ENCODE measurements at regions not wholly inside any gene's neighbourhood (a gene's known extent, or its start where the extent isn't known, plus 50 kb on each side); places are given as distances from the start of the nearest gene placed in this dataset.

DNA sequence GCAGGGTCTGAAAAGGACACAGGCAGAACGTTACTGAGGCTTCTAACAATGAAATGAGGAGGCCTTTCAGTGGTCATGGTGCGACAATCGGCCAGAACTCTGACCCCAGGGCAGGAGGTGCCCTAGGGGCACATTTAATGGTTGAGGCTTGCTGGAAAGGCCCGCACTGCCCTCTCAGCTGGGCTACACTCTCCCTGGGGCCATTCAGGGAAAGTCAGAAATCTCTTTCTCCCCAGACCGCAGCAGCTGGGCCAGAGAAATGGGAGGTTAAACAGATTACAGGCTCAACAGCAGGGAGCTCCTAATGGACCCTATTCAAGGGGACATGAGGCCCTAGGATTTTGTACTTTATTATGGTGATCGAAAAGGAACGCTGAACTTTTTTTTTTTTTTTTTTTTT is 85.6 kb upstream of the FGFR2 start:
- ChIA-PET CTCF (no interaction called here), POLR2A (no interaction called here)
- no peak for DNase-seq
- Histone ChIP-seq H3K4me1 (peaks cover 39% of the 10 kb centered on the region), H3K27me3 (replicated peaks; ENCODE audit: control insufficient read depth, insufficient read depth, low read length) (no peaks in the 10 kb centered on the region), H3K36me3 (ENCODE audit: control insufficient read depth, insufficient read depth, low read length) (no peaks in the 10 kb centered on the region), H3K9me3 (peaks cover 2% of the 10 kb centered on the region; the same call in 1 of the 2 replicates), H3K4me3 (ENCODE audit: low read depth, low read length) (no peak overlapping the region)
- no peaks in the 10 kb centered on the region for H3K9me3 Mint-ChIP-seq (ENCODE audit: unreplicated experiment)
- H3K36me3 Mint-ChIP-seq (ENCODE audit: insufficient read depth, unreplicated experiment): no peaks in the 10 kb centered on the region
- peaks cover 36% of the 10 kb centered on the region for H3K4me1 Mint-ChIP-seq (ENCODE audit: low read depth, unreplicated experiment)
- no TSS peak for BruUV-seq (replicated peaks)
- intact Hi-C loops (cut with micrococcal nuclease; ENCODE audit: unreplicated experiment): no loop called here
- no peak overlapping the region for H3K4me3 Mint-ChIP-seq (ENCODE audit: unreplicated experiment)
- H3K27me3 Mint-ChIP-seq (ENCODE audit: insufficient read depth, unreplicated experiment): no peaks in the 10 kb centered on the region
- no peak overlapping the region for H3K27ac Mint-ChIP-seq (ENCODE audit: unreplicated experiment)
- TF ChIP-seq CTCF (IDR thresholded peaks at IDR 0.05; ENCODE audit: insufficient read depth in 1 of 2, low read depth in 1 of 2, low read length in 1 of 2, severe bottlenecking in 1 of 2, unreplicated experiment in 1 of 2): no peak

- H3K4me3 Mint-ChIP-seq (ENCODE audit: unreplicated experiment): no peak overlapping the region
- TF ChIP-seq CTCF (IDR thresholded peaks at IDR 0.05; ENCODE audit: insufficient read depth in 1 of 2, low read depth in 1 of 2, low read length in 1 of 2, severe bottlenecking in 1 of 2, unreplicated experiment in 1 of 2): no peak
- no peak for DNase-seq
- ChIA-PET CTCF (no interaction called here), POLR2A (no interaction called here)
- H3K27me3 Mint-ChIP-seq (ENCODE audit: insufficient read depth, unreplicated experiment): no peaks in the 10 kb centered on the region
- intact Hi-C loops (cut with micrococcal nuclease; ENCODE audit: unreplicated experiment): no loop called here
- Histone ChIP-seq H3K27me3 (replicated peaks; ENCODE audit: control insufficient read depth, insufficient read depth, low read length) (no peaks in the 10 kb centered on the region), H3K36me3 (ENCODE audit: control insufficient read depth, insufficient read depth, low read length) (no peaks in the 10 kb centered on the region), H3K4me3 (ENCODE audit: low read depth, low read length) (no peak overlapping the region), H3K9me3 (peaks cover 3% of the 10 kb centered on the region; the same call in 1 of the 2 replicates), H3K4me1 (peaks cover 36% of the 10 kb centered on the region)
- peaks cover 32% of the 10 kb centered on the region for H3K4me1 Mint-ChIP-seq (ENCODE audit: low read depth, unreplicated experiment)
- no peaks in the 10 kb centered on the region for H3K36me3 Mint-ChIP-seq (ENCODE audit: insufficient read depth, unreplicated experiment)
- BruUV-seq (replicated peaks): no TSS peak
- no peak overlapping the region for H3K27ac Mint-ChIP-seq (ENCODE audit: unreplicated experiment)
- H3K9me3 Mint-ChIP-seq (ENCODE audit: unreplicated experiment): no peaks in the 10 kb centered on the region
Measured at GRCh38 chr10:121683366-121683765, 85.1 kb upstream of the FGFR2 start.

GRCh38 chr10:121681997-121682687 is 83.9 kb upstream of the FGFR2 start:
- H3K27me3 ChIP-seq (replicated peaks; ENCODE audit: control insufficient read depth, insufficient read depth, low read length): no peaks in the 10 kb centered on the region
- Mint-ChIP-seq H3K36me3 (ENCODE audit: insufficient read depth, unreplicated experiment) (no peaks in the 10 kb centered on the region), H3K27ac (ENCODE audit: unreplicated experiment) (peak overlapping the region; percentile 77), H3K27me3 (ENCODE audit: insufficient read depth, unreplicated experiment) (no peaks in the 10 kb centered on the region), H3K4me3 (ENCODE audit: unreplicated experiment) (no peak overlapping the region), H3K9me3 (ENCODE audit: unreplicated experiment) (no peaks in the 10 kb centered on the region), H3K4me1 (ENCODE audit: low read depth, unreplicated experiment) (peaks cover 25% of the 10 kb centered on the region)
- H3K36me3 ChIP-seq (ENCODE audit: control insufficient read depth, insufficient read depth, low read length): no peaks in the 10 kb centered on the region
- H3K4me1 ChIP-seq: peaks cover 28% of the 10 kb centered on the region
- DNase-seq: no peak
- BruUV-seq (replicated peaks): no TSS peak
- ChIA-PET CTCF (no interaction called here), POLR2A (no interaction called here)
- no peak overlapping the region for H3K4me3 ChIP-seq (ENCODE audit: low read depth, low read length)
- H3K9me3 ChIP-seq: peaks cover 3% of the 10 kb centered on the region; the same call in 1 of the 2 replicates
- intact Hi-C loops (cut with micrococcal nuclease; ENCODE audit: unreplicated experiment): loop anchor here (2.0 kb wide), 1 partner anchor 19 kb away; no protein-coding TSS in a partner anchor
- no peak for TF ChIP-seq CTCF (IDR thresholded peaks at IDR 0.05; ENCODE audit: insufficient read depth in 1 of 2, low read depth in 1 of 2, low read length in 1 of 2, severe bottlenecking in 1 of 2, unreplicated experiment in 1 of 2)
